Stomach (tissue), 4 donors: ENCODE measurements at regions not wholly inside any gene's neighbourhood (a gene's known extent, or its start where the extent isn't known, plus 50 kb on each side); places are given as distances from the start of the nearest gene placed in this dataset.

Experiments
- POLR2A ChIP-seq, 4 donors: fragments of 450-650 bp; IDR thresholded peaks; one replicate each; pipeline ENCODE4 v1.6.1; 2016; ENCODE audit warnings: antibody characterized with exemption in 4 of 4, control low read depth in 2 of 4, mild to moderate bottlenecking in 1 of 4, moderate library complexity in 1 of 4
- POLR2AphosphoS5 ChIP-seq, 3 donors: sonication (generic); formaldehyde crosslinking; IDR thresholded peaks; one replicate each; pipeline ENCODE4 v1.6.1; 2016; ENCODE audit warnings: antibody characterized with exemption in 3 of 3

GRCh38 chr16:35192993-35193392 lies 1733.6 kb downstream of the TP53TG3F start:
- TF ChIP-seq POLR2AphosphoS5 (IDR thresholded peaks at IDR 0.05) (no peak), POLR2A (IDR thresholded peaks at IDR 0.05) (no peak)
